ENCODE measurements at regions not wholly inside any gene's neighbourhood (a gene's known extent, or its start where the extent isn't known, plus 50 kb on each side); places are given as distances from the start of the nearest gene placed in this dataset.

DNA sequence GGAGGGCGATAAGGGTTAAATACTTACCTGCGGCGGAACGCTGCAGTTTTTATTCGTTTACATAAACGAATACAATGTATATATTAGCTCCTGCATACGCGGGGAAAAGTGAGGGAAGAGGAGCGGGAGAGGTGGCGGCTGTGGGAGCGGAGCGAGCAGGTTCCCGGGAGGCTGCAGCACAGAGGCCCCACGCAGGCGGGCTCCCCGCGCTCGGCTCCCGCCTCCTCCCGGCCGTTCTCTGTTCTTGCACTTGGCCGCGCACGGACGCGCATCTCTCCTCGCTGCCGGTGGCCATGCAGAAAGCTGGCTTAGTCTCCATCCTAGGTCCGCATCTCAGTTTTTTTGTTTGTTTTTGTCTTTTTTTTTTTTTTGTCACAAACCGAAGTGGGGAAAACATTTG lies 340.4 kb upstream of the FAT1 start:
- H3K27ac Mint-ChIP-seq = no peak overlapping the region
- peaks cover 9% of the 10 kb centered on the region for H3K4me1 Mint-ChIP-seq (ENCODE audit: low read depth)
- no peaks in the 10 kb centered on the region for H3K9me3 Mint-ChIP-seq
- TF ChIP-seq, protein P1, sequence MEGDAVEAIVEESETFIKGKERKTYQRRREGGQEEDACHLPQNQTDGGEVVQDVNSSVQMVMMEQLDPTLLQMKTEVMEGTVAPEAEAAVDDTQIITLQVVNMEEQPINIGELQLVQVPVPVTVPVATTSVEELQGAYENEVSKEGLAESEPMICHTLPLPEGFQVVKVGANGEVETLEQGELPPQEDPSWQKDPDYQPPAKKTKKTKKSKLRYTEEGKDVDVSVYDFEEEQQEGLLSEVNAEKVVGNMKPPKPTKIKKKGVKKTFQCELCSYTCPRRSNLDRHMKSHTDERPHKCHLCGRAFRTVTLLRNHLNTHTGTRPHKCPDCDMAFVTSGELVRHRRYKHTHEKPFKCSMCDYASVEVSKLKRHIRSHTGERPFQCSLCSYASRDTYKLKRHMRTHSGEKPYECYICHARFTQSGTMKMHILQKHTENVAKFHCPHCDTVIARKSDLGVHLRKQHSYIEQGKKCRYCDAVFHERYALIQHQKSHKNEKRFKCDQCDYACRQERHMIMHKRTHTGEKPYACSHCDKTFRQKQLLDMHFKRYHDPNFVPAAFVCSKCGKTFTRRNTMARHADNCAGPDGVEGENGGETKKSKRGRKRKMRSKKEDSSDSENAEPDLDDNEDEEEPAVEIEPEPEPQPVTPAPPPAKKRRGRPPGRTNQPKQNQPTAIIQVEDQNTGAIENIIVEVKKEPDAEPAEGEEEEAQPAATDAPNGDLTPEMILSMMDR (IDR thresholded peaks at IDR 0.05) = no peak
- H3K27me3 Mint-ChIP-seq (ENCODE audit: insufficient read depth) = no peaks in the 10 kb centered on the region; the same call in none of the 2 replicates
- H3K4me3 Mint-ChIP-seq = no peak overlapping the region
- no peaks in the 10 kb centered on the region for H3K36me3 Mint-ChIP-seq (ENCODE audit: low read depth)
- DNase-seq = no peak

DNA sequence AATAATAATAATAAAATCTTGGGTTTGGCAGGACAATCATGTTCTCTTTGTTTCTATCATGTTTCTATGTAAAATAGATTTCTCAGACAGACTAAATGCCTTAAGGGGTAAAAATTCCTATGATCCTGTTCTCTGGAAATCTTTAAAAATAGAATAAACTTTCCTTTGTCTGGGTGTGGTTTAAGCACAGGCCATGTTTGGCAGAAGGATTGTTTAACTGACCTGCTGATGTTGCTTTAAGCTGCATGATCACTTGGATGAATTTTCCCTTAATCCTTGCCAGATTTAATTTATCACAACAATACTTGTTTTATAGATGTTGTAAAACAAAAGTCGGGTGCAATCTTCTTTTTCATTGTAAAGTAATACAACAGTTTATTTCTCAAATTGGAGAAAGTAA lies 341.7 kb upstream of the FAT1 start:
- DNase-seq = no peak
- no peaks in the 10 kb centered on the region for H3K36me3 Mint-ChIP-seq (ENCODE audit: low read depth)
- H3K4me1 Mint-ChIP-seq (ENCODE audit: low read depth) = peaks cover 9% of the 10 kb centered on the region
- TF ChIP-seq, protein P1 (IDR thresholded peaks at IDR 0.05) = no peak
- no peak overlapping the region for H3K4me3 Mint-ChIP-seq
- peaks cover 3% of the 10 kb centered on the region for H3K27me3 Mint-ChIP-seq (ENCODE audit: insufficient read depth)
- H3K27ac Mint-ChIP-seq = no peak overlapping the region
- no peaks in the 10 kb centered on the region for H3K9me3 Mint-ChIP-seq

DNA sequence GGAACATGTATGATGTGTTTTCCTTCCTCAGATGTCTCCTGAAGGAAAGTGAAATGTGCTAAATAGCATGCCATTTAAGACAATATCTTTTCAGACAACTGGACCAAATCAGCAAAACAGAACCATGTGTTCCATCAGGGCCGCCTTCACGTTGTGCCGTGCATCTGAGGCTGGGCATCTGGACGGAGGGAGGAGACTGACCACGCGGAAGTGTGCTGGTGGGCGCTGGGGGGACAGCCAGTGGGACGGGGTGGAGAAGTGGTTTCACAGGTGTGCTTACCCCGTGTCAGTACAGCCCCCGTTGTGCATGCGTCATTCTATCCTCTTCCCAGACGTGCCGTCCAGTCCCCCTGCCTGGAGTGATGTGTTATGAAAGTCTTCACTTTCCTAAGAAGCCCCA lies 342.1 kb upstream of the FAT1 start:
- TF ChIP-seq, protein P1 (IDR thresholded peaks at IDR 0.05) = no peak
- H3K4me3 Mint-ChIP-seq = no peak overlapping the region
- no peaks in the 10 kb centered on the region for H3K9me3 Mint-ChIP-seq
- peaks cover 9% of the 10 kb centered on the region for H3K4me1 Mint-ChIP-seq (ENCODE audit: low read depth)
- H3K36me3 Mint-ChIP-seq (ENCODE audit: low read depth) = no peaks in the 10 kb centered on the region
- no peak for DNase-seq
- peaks cover 3% of the 10 kb centered on the region for H3K27me3 Mint-ChIP-seq (ENCODE audit: insufficient read depth)
- no peak overlapping the region for H3K27ac Mint-ChIP-seq

DNA sequence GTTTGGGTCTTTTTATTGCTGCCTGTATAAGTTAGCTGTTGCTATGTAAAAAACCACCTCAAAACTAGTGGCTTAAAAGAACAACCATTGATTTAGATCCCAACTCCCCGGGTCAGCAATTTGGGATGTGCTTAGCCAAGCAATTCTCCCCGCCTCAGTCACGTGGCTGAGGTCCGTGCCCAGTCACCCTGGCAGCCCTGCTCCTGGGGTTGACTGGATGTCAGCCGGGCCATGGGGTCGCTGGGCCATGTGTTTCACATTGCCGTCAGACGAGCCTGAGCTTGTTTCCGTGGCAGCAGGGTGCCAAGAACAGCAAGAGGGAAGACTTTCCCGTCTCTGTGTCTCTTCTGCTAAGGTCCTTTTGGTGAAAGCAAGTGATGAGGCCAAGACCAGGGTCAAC lies 345.7 kb upstream of the FAT1 start:
- Mint-ChIP-seq H3K4me3 (no peak overlapping the region), H3K27me3 (ENCODE audit: insufficient read depth) (peaks cover 7% of the 10 kb centered on the region), H3K36me3 (ENCODE audit: low read depth) (no peaks in the 10 kb centered on the region), H3K4me1 (ENCODE audit: low read depth) (peaks cover 22% of the 10 kb centered on the region), H3K27ac (no peak overlapping the region), H3K9me3 (no peaks in the 10 kb centered on the region)
- TF ChIP-seq, protein P1 (IDR thresholded peaks at IDR 0.05) = no peak
- DNase-seq = no peak

DNA sequence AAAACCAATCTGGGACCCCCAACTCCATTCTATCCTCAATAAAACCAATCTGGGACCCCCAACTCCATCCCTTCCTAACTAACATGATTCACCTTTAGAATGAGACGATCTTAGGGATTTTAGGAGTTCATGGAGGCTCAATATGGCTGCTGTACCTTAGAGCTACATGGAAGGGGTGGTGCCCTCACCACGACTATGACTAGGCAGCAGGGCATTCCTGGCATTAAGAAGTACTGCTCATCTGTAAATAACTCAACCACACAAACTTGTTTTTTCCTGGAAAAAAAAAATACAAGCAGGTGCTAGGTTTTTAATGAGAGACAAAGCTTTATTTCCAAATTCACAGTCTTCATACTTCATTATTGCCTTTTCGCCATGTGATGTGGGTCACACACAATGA lies 346.5 kb upstream of the FAT1 start:
- DNase-seq = no peak
- TF ChIP-seq, protein P1 (IDR thresholded peaks at IDR 0.05) = no peak
- peaks cover 25% of the 10 kb centered on the region for H3K4me1 Mint-ChIP-seq (ENCODE audit: low read depth)
- H3K36me3 Mint-ChIP-seq (ENCODE audit: low read depth) = no peaks in the 10 kb centered on the region
- H3K27ac Mint-ChIP-seq = no peak overlapping the region
- H3K9me3 Mint-ChIP-seq = no peaks in the 10 kb centered on the region
- no peak overlapping the region for H3K4me3 Mint-ChIP-seq
- H3K27me3 Mint-ChIP-seq (ENCODE audit: insufficient read depth) = peaks cover 9% of the 10 kb centered on the region

DNA sequence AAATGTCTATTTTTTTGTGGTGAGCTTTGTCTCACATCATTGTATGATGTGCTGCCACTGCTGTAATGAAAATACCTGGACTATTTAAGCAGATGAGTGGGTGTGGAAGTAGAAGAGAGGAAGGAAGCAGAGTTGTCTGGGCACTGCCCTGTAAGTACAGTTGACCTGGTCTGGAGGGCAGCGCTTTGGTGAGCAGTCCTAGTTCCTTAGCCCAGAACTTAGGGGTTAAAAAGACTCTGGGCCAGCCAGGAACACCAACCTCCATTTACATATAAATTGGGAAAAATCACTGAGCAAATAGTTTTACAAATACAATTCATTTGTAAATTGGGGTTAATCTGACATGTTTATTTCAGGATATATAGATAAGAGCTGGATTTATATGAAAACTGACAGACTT lies 347.1 kb upstream of the FAT1 start:
- Mint-ChIP-seq H3K9me3 (no peaks in the 10 kb centered on the region), H3K4me3 (no peak overlapping the region), H3K4me1 (ENCODE audit: low read depth) (peaks cover 25% of the 10 kb centered on the region), H3K36me3 (ENCODE audit: low read depth) (no peaks in the 10 kb centered on the region), H3K27me3 (ENCODE audit: insufficient read depth) (peaks cover 9% of the 10 kb centered on the region), H3K27ac (no peak overlapping the region)
- no peak for DNase-seq
- TF ChIP-seq, protein P1 (IDR thresholded peaks at IDR 0.05) = no peak

Data from HFFc6 (cell line).